HG03575 (cell line): ENCODE measurements at regions not wholly inside any gene's neighbourhood (a gene's known extent, or its start where the extent isn't known, plus 50 kb on each side); places are given as distances from the start of the nearest gene placed in this dataset.

Experiments
- ATAC-seq: cut with Tn5 transposase; IDR thresholded peaks from one replicate; pipeline ENCODE4 v1.9.1; 2021; ENCODE audit not compliant: unreplicated experiment, insufficient number of reproducible peaks, low FRiP score; ENCODE audit errors: extremely low read depth

DNA sequence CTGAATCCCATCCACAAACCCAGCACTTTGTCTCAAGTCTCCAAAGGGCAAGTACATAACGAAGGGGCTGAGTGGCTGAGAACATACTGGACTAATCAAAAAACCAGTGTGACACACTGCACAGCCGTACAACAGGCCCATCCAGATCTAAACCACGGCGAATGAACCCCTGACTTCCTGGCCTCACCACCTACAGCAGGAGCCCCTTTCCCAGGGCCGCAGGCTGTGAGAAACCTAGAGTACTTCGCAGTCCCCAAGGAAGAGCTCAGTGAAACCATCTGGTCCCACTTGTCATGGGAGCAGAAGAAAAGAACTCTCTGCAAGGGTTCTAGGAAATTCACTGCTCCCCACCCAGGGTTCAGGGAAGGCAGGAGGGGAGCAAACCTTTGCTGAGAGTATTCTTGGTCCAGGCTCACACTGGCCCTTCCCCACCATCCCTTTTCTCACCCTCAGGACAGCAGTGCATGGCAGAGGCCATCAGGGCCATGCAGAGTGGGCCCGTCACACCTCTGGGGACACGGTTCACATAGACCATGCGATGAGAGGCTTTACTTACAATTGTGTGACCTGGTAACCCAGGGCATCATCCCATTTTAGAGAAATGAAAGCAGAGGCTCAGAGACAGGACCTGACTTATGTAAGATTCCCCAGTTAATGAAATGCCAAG lies 192.8 kb downstream of the BCL11B start:
- ATAC-seq = no peak

DNA sequence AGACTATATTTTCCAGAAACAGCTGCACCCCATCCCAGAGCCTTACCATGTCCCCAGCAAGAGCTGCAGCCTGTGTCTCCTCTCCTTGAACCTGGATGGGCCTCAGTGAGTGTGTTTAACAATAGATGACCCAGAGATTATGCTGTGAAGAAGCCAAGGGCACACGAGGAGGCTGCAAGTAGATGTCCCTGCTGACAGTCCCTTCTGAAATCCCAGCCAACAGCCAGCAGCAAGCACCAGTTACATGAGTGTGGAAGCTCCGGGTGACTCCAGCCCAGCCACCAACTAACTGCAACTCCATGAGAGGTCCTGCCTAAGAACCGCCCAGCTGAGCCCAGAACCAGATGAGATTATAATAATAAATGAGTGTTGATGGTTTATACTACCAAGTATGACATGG lies 191.7 kb downstream of the BCL11B start:
- ATAC-seq = no peak

DNA sequence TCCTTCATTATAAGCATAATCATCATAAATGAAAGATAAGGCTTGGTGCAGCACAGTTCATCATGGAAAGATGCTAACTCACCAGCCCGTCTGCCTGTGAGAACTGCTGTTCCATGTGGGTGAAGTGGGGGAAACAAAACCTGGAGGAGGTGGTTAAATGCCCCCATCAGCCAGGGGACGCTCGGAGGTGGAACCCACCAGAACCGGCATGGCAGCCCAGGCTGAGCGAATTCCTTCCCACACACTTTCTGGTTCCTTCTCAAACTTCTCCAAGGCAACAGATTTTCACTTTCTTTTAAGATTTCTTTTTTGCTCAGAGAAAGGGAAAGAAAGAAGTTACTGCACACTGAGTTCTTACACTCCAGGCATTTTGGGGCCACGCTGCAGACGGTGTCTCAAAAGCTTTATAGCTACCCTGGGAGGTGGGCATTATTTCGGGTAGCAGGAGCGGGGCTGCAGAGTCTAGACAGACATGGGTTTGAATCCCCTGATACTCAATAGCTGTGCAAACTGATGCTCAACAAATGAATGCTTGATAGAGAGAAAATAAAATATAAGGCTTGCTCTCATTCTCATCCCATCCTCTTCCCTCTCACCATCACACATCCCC lies 190.7 kb downstream of the BCL11B start:
- ATAC-seq = no peak

- no peak for ATAC-seq
Observed at GRCh38 chr14:99081880-99082279, 190.1 kb downstream of the BCL11B start.

- ATAC-seq = no peak
Observed at GRCh38 chr14:99093532-99094517, 178.2 kb downstream of the BCL11B start.

DNA sequence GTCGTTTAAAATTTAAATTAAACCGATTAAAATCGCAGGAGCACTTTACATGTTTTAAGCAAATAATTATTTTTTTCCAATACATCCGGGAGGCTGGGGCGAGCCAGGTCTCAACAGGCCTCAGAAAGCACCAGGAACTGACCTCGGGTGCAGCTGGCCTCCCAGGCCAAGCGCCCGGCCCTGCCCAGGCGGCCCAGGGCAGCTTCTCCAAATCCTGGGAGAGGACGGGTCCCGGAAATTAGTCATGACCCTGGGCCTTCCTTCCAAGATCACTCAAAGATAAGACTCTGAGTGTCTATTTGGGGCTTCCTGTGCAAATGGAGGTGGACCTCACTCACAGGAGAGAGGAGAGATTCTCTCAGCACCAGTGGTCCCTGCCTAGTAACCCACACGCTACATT lies 177.1 kb downstream of the BCL11B start:
- no peak for ATAC-seq

DNA sequence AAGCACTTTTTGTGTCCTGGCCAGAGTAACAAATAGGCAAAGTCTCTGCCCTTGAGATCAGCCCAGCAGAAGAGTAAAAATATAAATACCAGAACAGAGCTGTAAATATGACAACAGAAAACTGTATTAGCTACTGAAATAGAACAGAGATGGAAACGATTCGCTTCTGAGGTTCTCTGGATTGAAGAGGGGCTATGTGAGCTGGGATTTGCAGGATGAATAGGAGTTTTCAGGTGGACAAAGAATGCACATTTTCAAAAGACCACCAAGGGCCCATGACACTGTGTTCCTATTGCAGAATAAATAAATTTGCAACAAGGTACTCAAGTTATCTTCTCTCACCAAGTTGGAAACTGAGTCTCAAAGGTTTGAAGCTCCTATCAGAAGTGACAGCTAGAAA lies 176.6 kb downstream of the BCL11B start:
- no peak for ATAC-seq

- no peak for ATAC-seq
Observed at GRCh38 chr14:99098199-99098598, 173.8 kb downstream of the BCL11B start.

- no peak for ATAC-seq
Observed at GRCh38 chr14:99099051-99099787, 172.8 kb downstream of the BCL11B start.

- no peak for ATAC-seq
Observed at GRCh38 chr14:99100497-99101270, 171.3 kb downstream of the BCL11B start.

- ATAC-seq = no peak
Observed at GRCh38 chr14:99101855-99102461, 170.0 kb downstream of the BCL11B start.

GRCh38 chr14:99116741-99117295 lies 155.2 kb downstream of the BCL11B start:
- ATAC-seq = no peak

DNA sequence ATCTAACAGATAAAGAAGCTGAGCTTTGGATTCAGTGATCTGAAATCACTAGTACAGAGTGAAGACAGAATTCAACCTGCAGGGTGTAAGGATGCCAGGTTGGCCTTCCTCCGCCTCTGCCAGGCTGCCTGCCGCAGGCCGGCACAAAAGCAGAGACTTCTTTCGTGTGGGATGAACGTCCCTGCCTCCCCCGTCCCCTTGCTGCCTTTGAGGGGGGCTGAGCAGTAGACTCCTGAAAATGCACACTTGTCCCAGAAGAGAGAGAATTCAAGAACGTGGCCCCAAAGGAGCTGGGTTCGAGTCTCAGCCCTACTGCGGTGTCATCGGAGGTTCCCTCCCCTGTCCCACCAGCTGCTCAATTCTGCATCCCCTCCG lies 154.3 kb downstream of the BCL11B start:
- no peak for ATAC-seq

- no peak for ATAC-seq
Observed at GRCh38 chr14:99118046-99118721, 153.8 kb downstream of the BCL11B start.

GRCh38 chr14:99118946-99119345 lies 153.1 kb downstream of the BCL11B start:
- no peak for ATAC-seq
